ENCODE measurements at regions not wholly inside any gene's neighbourhood (a gene's known extent, or its start where the extent isn't known, plus 50 kb on each side); places are given as distances from the start of the nearest gene placed in this dataset.

GRCh38 chr7:50155755-50156154 lies 62.7 kb upstream of the ZPBP start:
- TF ChIP-seq, protein P1, sequence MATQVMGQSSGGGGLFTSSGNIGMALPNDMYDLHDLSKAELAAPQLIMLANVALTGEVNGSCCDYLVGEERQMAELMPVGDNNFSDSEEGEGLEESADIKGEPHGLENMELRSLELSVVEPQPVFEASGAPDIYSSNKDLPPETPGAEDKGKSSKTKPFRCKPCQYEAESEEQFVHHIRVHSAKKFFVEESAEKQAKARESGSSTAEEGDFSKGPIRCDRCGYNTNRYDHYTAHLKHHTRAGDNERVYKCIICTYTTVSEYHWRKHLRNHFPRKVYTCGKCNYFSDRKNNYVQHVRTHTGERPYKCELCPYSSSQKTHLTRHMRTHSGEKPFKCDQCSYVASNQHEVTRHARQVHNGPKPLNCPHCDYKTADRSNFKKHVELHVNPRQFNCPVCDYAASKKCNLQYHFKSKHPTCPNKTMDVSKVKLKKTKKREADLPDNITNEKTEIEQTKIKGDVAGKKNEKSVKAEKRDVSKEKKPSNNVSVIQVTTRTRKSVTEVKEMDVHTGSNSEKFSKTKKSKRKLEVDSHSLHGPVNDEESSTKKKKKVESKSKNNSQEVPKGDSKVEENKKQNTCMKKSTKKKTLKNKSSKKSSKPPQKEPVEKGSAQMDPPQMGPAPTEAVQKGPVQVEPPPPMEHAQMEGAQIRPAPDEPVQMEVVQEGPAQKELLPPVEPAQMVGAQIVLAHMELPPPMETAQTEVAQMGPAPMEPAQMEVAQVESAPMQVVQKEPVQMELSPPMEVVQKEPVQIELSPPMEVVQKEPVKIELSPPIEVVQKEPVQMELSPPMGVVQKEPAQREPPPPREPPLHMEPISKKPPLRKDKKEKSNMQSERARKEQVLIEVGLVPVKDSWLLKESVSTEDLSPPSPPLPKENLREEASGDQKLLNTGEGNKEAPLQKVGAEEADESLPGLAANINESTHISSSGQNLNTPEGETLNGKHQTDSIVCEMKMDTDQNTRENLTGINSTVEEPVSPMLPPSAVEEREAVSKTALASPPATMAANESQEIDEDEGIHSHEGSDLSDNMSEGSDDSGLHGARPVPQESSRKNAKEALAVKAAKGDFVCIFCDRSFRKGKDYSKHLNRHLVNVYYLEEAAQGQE (IDR thresholded peaks at IDR 0.05; ENCODE audit: low read depth, low read length): no peak
- TF ChIP-seq EP300 (IDR thresholded peaks at IDR 0.05; ENCODE audit: borderline replicate concordance in 1 of 2, low read depth in 1 of 2, low read length in 1 of 2) (no peak), MXI1 (IDR thresholded peaks at IDR 0.05; ENCODE audit: low read depth, low read length) (no peak), CTCF (IDR thresholded peaks at IDR 0.05) (no peak), POLR2AphosphoS5 (IDR thresholded peaks at IDR 0.05; ENCODE audit: low read depth, low read length) (no peak), NFIC (IDR thresholded peaks at IDR 0.05; ENCODE audit: borderline replicate concordance) (no peak), SMC3 (IDR thresholded peaks at IDR 0.05; ENCODE audit: low read depth, low read length) (no peak), YY1 (IDR thresholded peaks at IDR 0.05; ENCODE audit: low read depth) (no peak), TCF12 (IDR thresholded peaks at IDR 0.05) (no peak)
